Heart left ventricle (tissue), 16 donors: ENCODE measurements at regions not wholly inside any gene's neighbourhood (a gene's known extent, or its start where the extent isn't known, plus 50 kb on each side); places are given as distances from the start of the nearest gene placed in this dataset.
"Not testable (repeated sequence)": the region's sequence is repeated elsewhere in the genome, so short reads cannot be mapped to it uniquely, and the experiment has no call there.

Experiments
- ATAC-seq, 4 donors: fragments of 200-7000 bp; cut with Tn5 transposase; one replicate each; pipeline ENCODE4 v1.9.1; 2020 to 2022; ENCODE audit warnings: moderate library complexity in 4 of 4, mild to moderate bottlenecking in 3 of 4, moderate number of reproducible peaks in 1 of 4
- DNase-seq, 5 donors: peaks; one replicate each; pipeline ENCODE4 v3.0.0-alpha.2; 2020
- H3K27ac ChIP-seq, 12 donors: fragments of 200-600 bp; sonication (generic) in 4 of 12; one replicate each; pipeline versions ENCODE4 v1.5.0 to v1.8.0; 2016 to 2022; ENCODE audit warnings: mild to moderate bottlenecking in 2 of 12
- H3K27me3 ChIP-seq, 9 donors: fragments of 200-600 bp; sonication (generic) in 2 of 9; one replicate each; pipeline versions ENCODE4 v1.5.1 to v1.8.0; 2016 to 2022; ENCODE audit warnings: mild to moderate bottlenecking in 3 of 9
- H3K36me3 ChIP-seq, 9 donors: fragments of 200-600 bp; sonication (generic) in 2 of 9; one replicate each; pipeline versions ENCODE4 v1.5.0 to v1.8.0; 2018 to 2022; ENCODE audit warnings: mild to moderate bottlenecking in 2 of 9
- H3K4me1 ChIP-seq, 12 donors: fragments of 200-600 bp; sonication (generic) in 4 of 12; one replicate each; pipeline versions ENCODE4 v1.5.0 to v1.8.0; 2016 to 2022; ENCODE audit warnings: mild to moderate bottlenecking in 3 of 12
- H3K4me3 ChIP-seq, 12 donors: fragments of 200-600 bp; sonication (generic) in 4 of 12; one replicate each; pipeline versions ENCODE4 v1.5.0 to v1.8.0; 2017 to 2022; ENCODE audit warnings: mild to moderate bottlenecking in 9 of 12, moderate library complexity in 4 of 12
- H3K9me3 ChIP-seq, 12 donors: fragments of 200-600 bp; sonication (generic) in 4 of 12; one replicate each; pipeline versions ENCODE4 v1.5.0 to v1.8.0; 2016 to 2022; ENCODE audit warnings: mild to moderate bottlenecking in 1 of 12
- CTCF ChIP-seq, 12 donors: fragments of 200-600 bp; sonication (generic) in 4 of 12; IDR thresholded peaks; one replicate each; pipeline versions ENCODE4 v1.5.0 to v1.8.0; 2018 to 2022; ENCODE audit warnings: antibody characterized with exemption in 12 of 12, mild to moderate bottlenecking in 5 of 12
- POLR2A ChIP-seq, 2 donors: fragments of 450-650 bp; IDR thresholded peaks; one replicate each; pipeline ENCODE4 v1.6.1; 2017; ENCODE audit warnings: antibody characterized with exemption in 2 of 2, mild to moderate bottlenecking in 2 of 2, moderate library complexity in 2 of 2
- WGBS, 4 donors: extraction: QIAGEN DNeasy Blood & Tissue Kit in 2 of 4; methylation state at CpG; one replicate each; pipeline versions ENCODE4 v1.1.5 to v1.1.7; 2013 to 2018; 5-methylcytosine and 5-hydroxymethylcytosine counted together
- intact Hi-C, 10 donors: fragments of 100-400 bp; cut with DNase I; formaldehyde crosslinking; loops; one replicate each; pipeline versions ENCODE4 v1.11.1 to v1.14.2; 2022
- donor health status: ischemic (EF 13 %, LVEDD 7.1; RV severe dilation, severe dysfunction).
- donor health status: healthy with polysubstance abuse.
- donor health status: DM: no; HTN: yes; CAD: no.
- donor health status: DM: no; HTN: no; CAD: no.
- donor health status: ischemic (EF 25% LVEDD 6.9; RV normal size, moderate dysfunction).
- donor health status: ischemic (EF 25% LVEDD 5.7; RV mildly dilated, moderate dysfunction).
- donor health status: healthy.
- donor health status: DM: yes; HTN: yes; CAD: no.
- donor health status: ischemic (EF 35%, LVEDD 5.7; RV mildly dilated, moderate dysfunction).
- donor health status: nonischemic (EF 11% LVEDD 7.7; RV severe dilation, severe dysfunction).
- donor health status: DM: yes; HTN: yes; CAD: no.
- donor health status: PGD.
- donor health status: ischemic (EF 29% LVEDD 5.4; RV normal size, mild dysfunction).
- donor health status: nonischemic (EF 23%, LVEDD 6.1; RV moderate dilation, normal function).

GRCh38 chr4:159416073-159416472, 313.2 kb downstream of the RAPGEF2 start:
- H3K4me1 ChIP-seq: peaks cover 0 to 24% (median 3%) of the 10 kb centered on the region in 12 donors
- ATAC-seq (no peak), DNase-seq (no peak)
- TF ChIP-seq POLR2A (IDR thresholded peaks at IDR 0.05): no peak
- TF ChIP-seq CTCF (IDR thresholded peaks at IDR 0.05): no peak
- H3K27me3 ChIP-seq: no peaks in the 10 kb centered on the region
- peaks cover 0 to 20% (median 2%) of the 10 kb centered on the region in 12 donors for H3K9me3 ChIP-seq
- H3K4me3 ChIP-seq: no peak overlapping the region
- H3K27ac ChIP-seq: no peak overlapping the region
- intact Hi-C loops: no loop called here
- 80 to 92% (median 89%) methylated on average over 2 of the region's 2 CpGs for WGBS, 4 donors
- no peaks in the 10 kb centered on the region for H3K36me3 ChIP-seq

GRCh38 chr4:159416996-159417395, 314.1 kb downstream of the RAPGEF2 start:
- TF ChIP-seq POLR2A (IDR thresholded peaks at IDR 0.05): no peak
- TF ChIP-seq CTCF (IDR thresholded peaks at IDR 0.05): no peak
- no peak for ATAC-seq
- no peaks in the 10 kb centered on the region for H3K27me3 ChIP-seq
- intact Hi-C loops: no loop called here
- no peak overlapping the region for H3K4me3 ChIP-seq
- DNase-seq: no peak
- peaks cover 0 to 20% (median 2%) of the 10 kb centered on the region in 12 donors for H3K9me3 ChIP-seq
- peak overlapping the region in 4 of 12 donors; percentile 0 to 53 (median 18) for H3K27ac ChIP-seq
- no peaks in the 10 kb centered on the region for H3K36me3 ChIP-seq
- peaks cover 0 to 24% (median 3%) of the 10 kb centered on the region in 12 donors for H3K4me1 ChIP-seq
- 88 to 91% (median 91%) methylated on average over 3 of the region's 3 CpGs for WGBS, 4 donors

- Histone ChIP-seq H3K4me1 (peaks cover 0 to 9% (median 0%) of the 10 kb centered on the region in 12 donors), H3K27me3 (no peaks in the 10 kb centered on the region), H3K36me3 (no peaks in the 10 kb centered on the region), H3K27ac (no peak overlapping the region), H3K4me3 (no peak overlapping the region), H3K9me3 (peaks cover 0 to 20% (median 2%) of the 10 kb centered on the region in 12 donors)
- ATAC-seq (no peak), DNase-seq (no peak)
- intact Hi-C loops: no loop called here
- 93 to 97% (median 95%) methylated on average over 23 to 25 of the region's 25 CpGs for WGBS, 4 donors
- TF ChIP-seq CTCF (IDR thresholded peaks at IDR 0.05): no peak
- TF ChIP-seq POLR2A (IDR thresholded peaks at IDR 0.05): no peak
Observed at GRCh38 chr4:159420162-159421057, 317.5 kb downstream of the RAPGEF2 start.

GRCh38 chr4:159421058-159421419, 318.2 kb downstream of the RAPGEF2 start:
- WGBS, 4 donors: 87 to 100% (median 97%) methylated on average over 5 of the region's 5 CpGs
- intact Hi-C loops, H3K4me3 ChIP-seq, H3K27me3 ChIP-seq, H3K36me3 ChIP-seq, H3K4me1 ChIP-seq, H3K27ac ChIP-seq, ATAC-seq, DNase-seq: not testable (repeated sequence)
- H3K9me3 ChIP-seq: peaks cover 0 to 20% (median 2%) of the 10 kb centered on the region in 12 donors
